ENCODE measurements at regions not wholly inside any gene's neighbourhood (a gene's known extent, or its start where the extent isn't known, plus 50 kb on each side); places are given as distances from the start of the nearest gene placed in this dataset.

- Mint-ChIP-seq H3K9me3 (ENCODE audit: low read depth) (no peaks in the 10 kb centered on the region), H3K27ac (no peak overlapping the region), H3K4me3 (ENCODE audit: low read depth) (no peak overlapping the region), H3K27me3 (peaks cover 18% of the 10 kb centered on the region), H3K4me1 (ENCODE audit: low read depth) (no peaks in the 10 kb centered on the region), H3K36me3 (ENCODE audit: insufficient read depth) (no peaks in the 10 kb centered on the region)
- no peak for DNase-seq (ENCODE audit: low spot score, unreplicated experiment)
- TF ChIP-seq CTCF (IDR thresholded peaks at IDR 0.05; ENCODE audit: unreplicated experiment): no peak
These were observed 114.1 kb downstream of the C1orf94 start for GRCh38 chr1:34290831-34291230.

GRCh38 chr1:34292472-34292871 lies 115.8 kb downstream of the C1orf94 start:
- no peaks in the 10 kb centered on the region for H3K36me3 Mint-ChIP-seq (ENCODE audit: insufficient read depth)
- H3K4me3 Mint-ChIP-seq (ENCODE audit: low read depth): no peak overlapping the region
- no peak for DNase-seq (ENCODE audit: low spot score, unreplicated experiment)
- no peaks in the 10 kb centered on the region for H3K4me1 Mint-ChIP-seq (ENCODE audit: low read depth)
- peaks cover 23% of the 10 kb centered on the region for H3K27me3 Mint-ChIP-seq
- H3K27ac Mint-ChIP-seq: no peak overlapping the region
- no peaks in the 10 kb centered on the region for H3K9me3 Mint-ChIP-seq (ENCODE audit: low read depth)
- peak; percentile 13 for TF ChIP-seq CTCF (IDR thresholded peaks at IDR 0.05; ENCODE audit: unreplicated experiment)

GRCh38 chr1:34296059-34296458 lies 119.4 kb downstream of the C1orf94 start:
- H3K27me3 Mint-ChIP-seq: peaks cover 28% of the 10 kb centered on the region
- H3K9me3 Mint-ChIP-seq (ENCODE audit: low read depth): no peaks in the 10 kb centered on the region
- H3K4me3 Mint-ChIP-seq (ENCODE audit: low read depth): no peak overlapping the region
- no peaks in the 10 kb centered on the region for H3K36me3 Mint-ChIP-seq (ENCODE audit: insufficient read depth)
- no peak for DNase-seq (ENCODE audit: low spot score, unreplicated experiment)
- no peak for TF ChIP-seq CTCF (IDR thresholded peaks at IDR 0.05; ENCODE audit: unreplicated experiment)
- H3K4me1 Mint-ChIP-seq (ENCODE audit: low read depth): no peaks in the 10 kb centered on the region
- H3K27ac Mint-ChIP-seq: no peak overlapping the region

GRCh38 chr1:34302798-34303197 lies 126.1 kb downstream of the C1orf94 start:
- no peaks in the 10 kb centered on the region for H3K4me1 Mint-ChIP-seq (ENCODE audit: low read depth)
- DNase-seq (ENCODE audit: low spot score, unreplicated experiment): no peak
- no peaks in the 10 kb centered on the region for H3K36me3 Mint-ChIP-seq (ENCODE audit: insufficient read depth)
- H3K9me3 Mint-ChIP-seq (ENCODE audit: low read depth): peaks cover 15% of the 10 kb centered on the region
- H3K27me3 Mint-ChIP-seq: peaks cover 23% of the 10 kb centered on the region
- H3K4me3 Mint-ChIP-seq (ENCODE audit: low read depth): no peak overlapping the region
- TF ChIP-seq CTCF (IDR thresholded peaks at IDR 0.05; ENCODE audit: unreplicated experiment): no peak
- no peak overlapping the region for H3K27ac Mint-ChIP-seq

- Mint-ChIP-seq H3K9me3 (ENCODE audit: low read depth) (peaks cover 15% of the 10 kb centered on the region), H3K4me1 (ENCODE audit: low read depth) (no peaks in the 10 kb centered on the region), H3K27me3 (peaks cover 26% of the 10 kb centered on the region), H3K36me3 (ENCODE audit: insufficient read depth) (no peaks in the 10 kb centered on the region), H3K4me3 (ENCODE audit: low read depth) (no peak overlapping the region), H3K27ac (no peak overlapping the region)
- no peak for TF ChIP-seq CTCF (IDR thresholded peaks at IDR 0.05; ENCODE audit: unreplicated experiment)
- DNase-seq (ENCODE audit: low spot score, unreplicated experiment): no peak
These were observed 126.5 kb downstream of the C1orf94 start for GRCh38 chr1:34303218-34303617.
